Heart left ventricle (tissue), 13 donors: ENCODE measurements at regions not wholly inside any gene's neighbourhood (a gene's known extent, or its start where the extent isn't known, plus 50 kb on each side); places are given as distances from the start of the nearest gene placed in this dataset.

Experiments
- POLR2A ChIP-seq, 2 donors: fragments of 450-650 bp; IDR thresholded peaks; one replicate each; pipeline ENCODE4 v1.6.1; 2017; ENCODE audit warnings: antibody characterized with exemption in 2 of 2, mild to moderate bottlenecking in 2 of 2, moderate library complexity in 2 of 2
- TF ChIP-seq, protein P1 (sequence below), 12 donors: fragments of 200-600 bp; sonication (generic) in 4 of 12; IDR thresholded peaks; one replicate each; pipeline versions ENCODE4 v1.5.0 to v1.8.0; 2018 to 2022; ENCODE audit warnings: antibody characterized with exemption in 12 of 12, mild to moderate bottlenecking in 5 of 12
- donor health status: ischemic (EF 13 %, LVEDD 7.1; RV severe dilation, severe dysfunction).
- donor health status: DM: no; HTN: yes; CAD: no.
- donor health status: DM: no; HTN: no; CAD: no.
- donor health status: ischemic (EF 25% LVEDD 6.9; RV normal size, moderate dysfunction).
- donor health status: ischemic (EF 25% LVEDD 5.7; RV mildly dilated, moderate dysfunction).
- donor health status: ischemic (EF 35%, LVEDD 5.7; RV mildly dilated, moderate dysfunction).
- donor health status: nonischemic (EF 11% LVEDD 7.7; RV severe dilation, severe dysfunction).
- donor health status: DM: yes; HTN: yes; CAD: no.
- donor health status: PGD.
- donor health status: ischemic (EF 29% LVEDD 5.4; RV normal size, mild dysfunction).
- donor health status: nonischemic (EF 23%, LVEDD 6.1; RV moderate dilation, normal function).

DNA sequence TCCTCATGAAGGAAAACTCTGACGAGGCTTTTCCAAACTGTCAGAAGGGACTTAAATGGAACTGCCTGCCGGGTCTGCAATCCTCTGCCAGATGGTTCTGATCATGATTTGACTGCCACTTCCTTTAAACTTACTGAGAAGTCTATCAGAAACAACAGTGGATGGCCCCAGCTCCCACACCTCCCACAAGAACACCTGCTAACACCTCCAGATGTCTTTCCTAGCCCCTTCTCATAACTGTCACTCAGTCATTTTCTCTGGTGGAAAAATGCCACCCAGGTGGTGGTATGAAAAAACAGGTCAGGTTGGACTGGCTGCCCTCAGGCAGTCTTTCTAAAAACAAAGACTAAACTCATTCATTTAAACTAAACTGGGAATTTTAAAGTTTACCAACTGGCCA, 66.7 kb upstream of the ABCD3 start:
- TF ChIP-seq, protein P1, sequence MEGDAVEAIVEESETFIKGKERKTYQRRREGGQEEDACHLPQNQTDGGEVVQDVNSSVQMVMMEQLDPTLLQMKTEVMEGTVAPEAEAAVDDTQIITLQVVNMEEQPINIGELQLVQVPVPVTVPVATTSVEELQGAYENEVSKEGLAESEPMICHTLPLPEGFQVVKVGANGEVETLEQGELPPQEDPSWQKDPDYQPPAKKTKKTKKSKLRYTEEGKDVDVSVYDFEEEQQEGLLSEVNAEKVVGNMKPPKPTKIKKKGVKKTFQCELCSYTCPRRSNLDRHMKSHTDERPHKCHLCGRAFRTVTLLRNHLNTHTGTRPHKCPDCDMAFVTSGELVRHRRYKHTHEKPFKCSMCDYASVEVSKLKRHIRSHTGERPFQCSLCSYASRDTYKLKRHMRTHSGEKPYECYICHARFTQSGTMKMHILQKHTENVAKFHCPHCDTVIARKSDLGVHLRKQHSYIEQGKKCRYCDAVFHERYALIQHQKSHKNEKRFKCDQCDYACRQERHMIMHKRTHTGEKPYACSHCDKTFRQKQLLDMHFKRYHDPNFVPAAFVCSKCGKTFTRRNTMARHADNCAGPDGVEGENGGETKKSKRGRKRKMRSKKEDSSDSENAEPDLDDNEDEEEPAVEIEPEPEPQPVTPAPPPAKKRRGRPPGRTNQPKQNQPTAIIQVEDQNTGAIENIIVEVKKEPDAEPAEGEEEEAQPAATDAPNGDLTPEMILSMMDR (IDR thresholded peaks at IDR 0.05): no peak
- no peak for TF ChIP-seq POLR2A (IDR thresholded peaks at IDR 0.05)
